Astrocyte (in vitro differentiated cells and primary cell): ENCODE measurements at regions not wholly inside any gene's neighbourhood (a gene's known extent, or its start where the extent isn't known, plus 50 kb on each side); places are given as distances from the start of the nearest gene placed in this dataset.

Experiments used
- DNase-seq: peaks from one replicate; pipeline ENCODE4 v3.0.0-alpha.2; 2010; ENCODE audit warnings: low read depth
- FAIRE-seq: peaks from 2 replicates; lab custom pipeline; 2011; peaks lifted over from hg19 to GRCh38; lab: Jason Lieb, UNC
- H2AFZ ChIP-seq: 2 replicates; pipeline ENCODE4 v1.6.0; 2012; ENCODE audit warnings: low read depth, low read length, inconsistent platforms
- H3K27ac ChIP-seq: 2 replicates; pipeline ENCODE4 v1.5.1; 2011; ENCODE audit warnings: low read depth, low read length, inconsistent platforms
- H3K27me3 ChIP-seq: 2 replicates; pipeline ENCODE4 v1.6.0; 2011; ENCODE audit warnings: low read length, inconsistent platforms; ENCODE audit not compliant: insufficient read depth
- H3K36me3 ChIP-seq: 2 replicates; pipeline ENCODE4 v1.5.1; 2011; ENCODE audit warnings: low read length, inconsistent platforms; ENCODE audit not compliant: insufficient read depth
- H3K4me1 ChIP-seq: 2 replicates; pipeline ENCODE4 v1.5.1; 2011; ENCODE audit warnings: low read length, inconsistent platforms; ENCODE audit not compliant: insufficient read depth
- H3K4me2 ChIP-seq: 2 replicates; pipeline ENCODE4 v1.6.0; 2012; ENCODE audit warnings: low read length, inconsistent platforms
- H3K4me3 ChIP-seq: 2 replicates; pipeline ENCODE4 v1.5.1; 2011; ENCODE audit warnings: low read depth, mild to moderate bottlenecking, low read length, inconsistent platforms; ENCODE audit not compliant: insufficient read depth
- H3K79me2 ChIP-seq: 2 replicates; pipeline ENCODE4 v1.6.0; 2012; ENCODE audit warnings: mild to moderate bottlenecking, low read length, inconsistent platforms; ENCODE audit not compliant: insufficient read depth
- H3K9ac ChIP-seq: 2 replicates; pipeline ENCODE4 v1.6.0; 2012; ENCODE audit warnings: mild to moderate bottlenecking, low read length, inconsistent platforms
- H3K9me3 ChIP-seq: 2 replicates; pipeline ENCODE4 v1.5.1; 2012; ENCODE audit warnings: low read depth, mild to moderate bottlenecking, low read length, inconsistent platforms; ENCODE audit not compliant: insufficient read depth
- H4K20me1 ChIP-seq: 2 replicates; pipeline ENCODE4 v1.6.0; 2012; ENCODE audit warnings: low read length, inconsistent platforms; ENCODE audit not compliant: insufficient read depth
- H3K27ac Mint-ChIP-seq: one replicate; pipeline ENCODE4 v1.8.0; 2021; ENCODE audit warnings: mild to moderate bottlenecking, mixed read lengths; ENCODE audit not compliant: unreplicated experiment
- H3K27me3 Mint-ChIP-seq: one replicate; pipeline ENCODE4 v1.8.0; 2021; ENCODE audit warnings: low read depth, mixed read lengths; ENCODE audit not compliant: unreplicated experiment
- H3K36me3 Mint-ChIP-seq: one replicate; pipeline ENCODE4 v1.8.0; 2021; ENCODE audit warnings: low read depth, mixed read lengths; ENCODE audit not compliant: unreplicated experiment
- H3K4me1 Mint-ChIP-seq: one replicate; pipeline ENCODE4 v1.8.0; 2021; ENCODE audit warnings: low read depth, mixed read lengths; ENCODE audit not compliant: unreplicated experiment
- H3K4me3 Mint-ChIP-seq: one replicate; pipeline ENCODE4 v1.8.0; 2021; ENCODE audit warnings: mild to moderate bottlenecking, moderate library complexity, mixed read lengths; ENCODE audit not compliant: unreplicated experiment
- H3K9me3 Mint-ChIP-seq: one replicate; pipeline ENCODE4 v1.8.0; 2021; ENCODE audit warnings: mild to moderate bottlenecking, mixed read lengths; ENCODE audit not compliant: unreplicated experiment
- EZH2 ChIP-seq: IDR thresholded peaks from 2 replicates; pipeline ENCODE4 v1.6.1; 2012; ENCODE audit warnings: mild to moderate bottlenecking, low read length, inconsistent platforms; ENCODE audit not compliant: insufficient read depth
- TF ChIP-seq, protein P1 (sequence below): IDR thresholded peaks from 2 replicates; pipeline ENCODE4 v1.5.1; 2011; ENCODE audit warnings: low read depth, mild to moderate bottlenecking, inconsistent platforms, low read length, moderate library complexity; ENCODE audit not compliant: insufficient read depth

DNA sequence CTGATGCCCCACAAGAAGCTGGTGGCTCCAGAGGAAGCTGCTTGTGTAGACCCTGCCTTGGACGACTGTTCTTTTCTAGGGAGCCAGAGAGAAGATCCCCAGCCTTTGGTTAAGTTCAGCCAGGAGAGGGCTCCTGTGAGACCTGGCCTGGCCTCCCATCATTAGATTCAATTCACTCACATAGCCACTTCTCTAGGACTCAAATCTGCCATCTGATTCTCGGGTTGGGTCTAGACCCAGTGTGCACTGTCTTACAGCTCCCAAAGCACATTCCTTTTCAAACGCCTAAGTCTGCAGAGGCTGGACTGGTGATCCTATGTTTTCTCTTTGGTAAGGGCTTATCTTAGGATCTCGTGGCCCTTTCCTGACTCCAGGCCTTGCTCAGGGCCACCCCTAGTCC, 81.7 kb upstream of the NPHP3 start:
- H2AFZ ChIP-seq, result no peak overlapping the region
- H4K20me1 ChIP-seq, result no peaks in the 10 kb centered on the region
- no peak for DNase-seq
- no peaks in the 10 kb centered on the region for H3K36me3 Mint-ChIP-seq
- H3K4me3 Mint-ChIP-seq, result no peak overlapping the region
- H3K4me1 ChIP-seq, result peaks cover 9% of the 10 kb centered on the region
- no peak for FAIRE-seq
- H3K9me3 Mint-ChIP-seq, result no peaks in the 10 kb centered on the region
- H3K27ac ChIP-seq, result no peak overlapping the region
- no peaks in the 10 kb centered on the region for H3K27me3 Mint-ChIP-seq
- peak overlapping the region; percentile 95 for H3K27ac Mint-ChIP-seq
- H3K27me3 ChIP-seq, result no peaks in the 10 kb centered on the region
- peaks cover 23% of the 10 kb centered on the region for H3K4me1 Mint-ChIP-seq
- no peak overlapping the region for H3K4me3 ChIP-seq
- H3K9me3 ChIP-seq, result no peaks in the 10 kb centered on the region
- no peaks in the 10 kb centered on the region for H3K36me3 ChIP-seq
- no peak overlapping the region for H3K9ac ChIP-seq
- H3K79me2 ChIP-seq, result no peaks in the 10 kb centered on the region
- H3K4me2 ChIP-seq, result peak overlapping the region; percentile 25
- no peak for TF ChIP-seq EZH2
- TF ChIP-seq, protein P1, sequence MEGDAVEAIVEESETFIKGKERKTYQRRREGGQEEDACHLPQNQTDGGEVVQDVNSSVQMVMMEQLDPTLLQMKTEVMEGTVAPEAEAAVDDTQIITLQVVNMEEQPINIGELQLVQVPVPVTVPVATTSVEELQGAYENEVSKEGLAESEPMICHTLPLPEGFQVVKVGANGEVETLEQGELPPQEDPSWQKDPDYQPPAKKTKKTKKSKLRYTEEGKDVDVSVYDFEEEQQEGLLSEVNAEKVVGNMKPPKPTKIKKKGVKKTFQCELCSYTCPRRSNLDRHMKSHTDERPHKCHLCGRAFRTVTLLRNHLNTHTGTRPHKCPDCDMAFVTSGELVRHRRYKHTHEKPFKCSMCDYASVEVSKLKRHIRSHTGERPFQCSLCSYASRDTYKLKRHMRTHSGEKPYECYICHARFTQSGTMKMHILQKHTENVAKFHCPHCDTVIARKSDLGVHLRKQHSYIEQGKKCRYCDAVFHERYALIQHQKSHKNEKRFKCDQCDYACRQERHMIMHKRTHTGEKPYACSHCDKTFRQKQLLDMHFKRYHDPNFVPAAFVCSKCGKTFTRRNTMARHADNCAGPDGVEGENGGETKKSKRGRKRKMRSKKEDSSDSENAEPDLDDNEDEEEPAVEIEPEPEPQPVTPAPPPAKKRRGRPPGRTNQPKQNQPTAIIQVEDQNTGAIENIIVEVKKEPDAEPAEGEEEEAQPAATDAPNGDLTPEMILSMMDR, result no peak

DNA sequence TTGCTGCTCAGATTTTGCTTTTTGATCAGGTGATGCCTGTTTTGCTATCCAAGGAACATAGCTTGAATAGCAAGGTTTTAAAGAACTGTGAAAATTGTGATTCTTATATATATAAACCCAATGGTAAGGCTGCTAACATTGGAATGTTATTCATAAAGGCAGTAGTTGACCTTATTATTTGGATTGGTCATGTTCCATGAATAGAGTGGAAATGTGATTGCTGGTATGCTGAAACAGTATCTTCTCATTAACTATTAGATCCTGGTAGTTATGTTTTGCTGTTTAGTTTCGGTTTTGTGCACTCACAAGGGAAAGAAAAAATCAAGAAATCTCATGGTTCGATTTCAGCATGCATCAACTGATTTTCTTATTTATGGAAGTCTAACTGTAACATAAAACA, 78.7 kb upstream of the NPHP3 start:
- Histone ChIP-seq H3K9ac (no peak overlapping the region), H3K4me1 (peaks cover 9% of the 10 kb centered on the region), H3K79me2 (no peaks in the 10 kb centered on the region), H3K36me3 (no peaks in the 10 kb centered on the region), H3K9me3 (no peaks in the 10 kb centered on the region), H3K27ac (no peak overlapping the region), H3K4me2 (no peak overlapping the region), H3K4me3 (no peak overlapping the region), H4K20me1 (no peaks in the 10 kb centered on the region), H2AFZ (no peak overlapping the region), H3K27me3 (no peaks in the 10 kb centered on the region)
- Mint-ChIP-seq H3K27me3 (no peaks in the 10 kb centered on the region), H3K4me3 (no peak overlapping the region), H3K9me3 (no peaks in the 10 kb centered on the region), H3K27ac (no peak overlapping the region), H3K36me3 (no peaks in the 10 kb centered on the region), H3K4me1 (peaks cover 23% of the 10 kb centered on the region)
- TF ChIP-seq, protein P1, result no peak
- TF ChIP-seq EZH2, result no peak
- DNase-seq (peak; percentile 3), FAIRE-seq (no peak)

DNA sequence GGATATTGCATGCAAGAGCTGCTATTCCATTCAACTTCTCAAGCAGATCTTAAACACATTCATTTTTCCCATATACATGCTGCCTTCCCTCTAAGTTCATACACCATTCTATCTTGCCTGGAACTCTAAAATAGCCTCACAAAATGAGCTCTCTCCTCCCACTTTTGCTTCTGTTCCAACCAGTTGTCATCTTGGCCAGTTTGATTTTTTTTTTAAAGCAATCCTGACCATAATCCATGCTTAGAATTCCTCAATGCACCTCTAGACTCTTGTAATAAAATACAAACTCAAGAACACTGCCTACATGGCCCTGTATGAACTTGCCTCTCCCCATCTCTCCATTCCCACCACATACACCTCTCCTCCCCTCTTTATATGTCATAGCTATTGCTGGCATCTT, 68.6 kb upstream of the NPHP3 start:
- no peaks in the 10 kb centered on the region for H4K20me1 ChIP-seq
- no peak overlapping the region for H2AFZ ChIP-seq
- no peak for DNase-seq
- no peaks in the 10 kb centered on the region for H3K36me3 ChIP-seq
- H3K9me3 ChIP-seq, result no peaks in the 10 kb centered on the region
- no peak overlapping the region for H3K9ac ChIP-seq
- Mint-ChIP-seq H3K4me3 (no peak overlapping the region), H3K4me1 (peaks cover 8% of the 10 kb centered on the region), H3K36me3 (no peaks in the 10 kb centered on the region), H3K9me3 (peaks cover 20% of the 10 kb centered on the region), H3K27me3 (peaks cover 2% of the 10 kb centered on the region), H3K27ac (no peak overlapping the region)
- TF ChIP-seq, protein P1, result no peak
- TF ChIP-seq EZH2, result no peak
- H3K79me2 ChIP-seq, result no peaks in the 10 kb centered on the region
- peaks cover 2% of the 10 kb centered on the region for H3K27me3 ChIP-seq
- no peak for FAIRE-seq
- H3K4me2 ChIP-seq, result no peak overlapping the region
- peaks cover 7% of the 10 kb centered on the region for H3K4me1 ChIP-seq
- H3K27ac ChIP-seq, result no peak overlapping the region
- no peak overlapping the region for H3K4me3 ChIP-seq
